Endometrium (tissue), 2 donors: ENCODE measurements at regions not wholly inside any gene's neighbourhood (a gene's known extent, or its start where the extent isn't known, plus 50 kb on each side); places are given as distances from the start of the nearest gene placed in this dataset.
"Not testable (repeated sequence)": the region's sequence is repeated elsewhere in the genome, so short reads cannot be mapped to it uniquely, and the experiment has no call there.

ENCODE experiments used
- FAIRE-seq: peaks from 2 replicates; lab custom pipeline; 2012; peaks lifted over from hg19 to GRCh38; lab: Jason Lieb, UNC
- donor health status: control.
- donor health status: control.

DNA sequence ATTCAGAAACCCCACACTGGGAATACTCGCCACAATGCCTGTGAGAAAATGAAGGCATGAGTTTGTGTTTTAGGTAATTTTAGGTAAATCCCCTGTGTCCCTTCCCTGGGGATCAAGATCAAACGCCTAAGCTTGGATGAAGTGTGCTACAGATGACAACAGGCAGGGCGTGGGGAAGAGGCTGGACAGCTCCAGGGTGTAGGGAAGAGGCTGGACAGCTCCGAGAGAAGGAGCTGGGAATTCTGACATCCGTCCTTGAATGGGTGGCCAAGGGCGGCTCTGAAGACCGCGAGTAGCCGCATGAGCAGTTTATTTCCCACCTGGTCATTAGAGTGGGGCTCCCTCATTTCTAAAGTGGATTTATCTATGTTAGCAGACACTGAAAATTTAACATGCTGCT is 109.7 kb downstream of the RAMP3 start:
- FAIRE-seq = no peak

DNA sequence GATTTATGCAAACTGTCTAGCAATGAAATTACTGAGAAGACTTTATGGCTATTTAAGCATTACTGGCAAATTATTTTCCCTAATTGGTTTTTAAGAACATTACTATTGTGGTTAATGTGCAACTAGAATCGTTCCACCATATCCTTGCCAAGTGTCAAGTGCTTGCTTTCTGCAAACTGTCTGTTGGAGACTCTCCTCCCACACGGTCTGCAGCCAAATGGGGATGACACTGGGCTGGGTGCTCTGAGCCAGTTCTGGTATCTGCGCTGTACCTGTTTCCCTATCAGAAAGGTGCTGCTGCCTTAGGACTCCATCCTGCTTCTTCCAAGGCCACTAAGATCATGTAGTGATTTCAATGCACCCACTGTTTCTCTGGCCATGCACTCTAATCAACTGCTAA is 110.4 kb downstream of the RAMP3 start:
- FAIRE-seq = no peak

DNA sequence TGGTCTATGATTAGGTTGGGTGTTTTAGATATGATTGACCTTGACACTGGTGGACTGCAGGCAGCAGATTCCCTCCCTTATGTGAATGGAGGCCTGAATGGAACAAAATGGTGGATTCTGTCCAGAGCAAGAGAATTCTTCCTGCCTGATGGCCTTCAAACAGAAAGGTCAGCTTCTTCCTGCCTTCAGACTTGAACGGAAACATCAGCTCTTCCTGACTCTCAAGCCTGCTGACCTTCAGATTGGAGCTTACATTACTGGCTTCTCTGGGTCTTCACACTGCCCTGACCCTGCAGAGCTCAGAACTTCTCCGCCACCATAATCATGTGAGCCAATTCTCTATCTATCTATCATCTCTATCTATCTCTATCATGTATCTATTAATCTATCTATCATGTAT is 111.6 kb downstream of the RAMP3 start:
- FAIRE-seq = no peak

DNA sequence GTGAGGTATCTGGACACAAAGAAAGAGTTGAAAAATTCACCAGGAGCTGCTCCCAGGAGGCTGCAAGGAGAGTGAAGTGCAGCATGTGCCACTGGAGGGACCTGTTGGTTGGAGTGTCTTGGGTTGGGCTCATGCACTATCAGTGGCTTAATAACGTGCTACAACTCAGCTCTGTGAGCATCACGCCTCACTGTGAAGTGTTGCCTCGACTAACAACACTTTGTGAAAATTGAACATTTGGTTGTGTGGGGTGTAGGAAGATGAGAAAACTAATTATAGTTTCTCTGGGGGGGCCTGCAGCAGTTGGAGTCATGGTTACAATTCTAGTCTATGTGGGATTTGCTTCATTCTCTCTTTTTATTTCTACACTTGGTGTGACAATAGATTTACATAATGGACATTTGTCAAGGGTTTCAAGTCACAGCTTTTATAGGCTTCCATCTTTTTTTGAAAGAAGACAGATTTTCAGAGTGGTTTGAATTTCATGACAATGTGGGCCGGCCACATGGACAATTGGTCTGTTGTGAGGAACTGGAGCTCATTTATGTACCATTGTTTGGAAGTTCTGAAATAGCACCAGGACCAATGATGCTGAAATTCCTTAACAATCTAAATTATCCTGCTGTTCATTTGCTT is 121.3 kb downstream of the RAMP3 start:
- FAIRE-seq = no peak

DNA sequence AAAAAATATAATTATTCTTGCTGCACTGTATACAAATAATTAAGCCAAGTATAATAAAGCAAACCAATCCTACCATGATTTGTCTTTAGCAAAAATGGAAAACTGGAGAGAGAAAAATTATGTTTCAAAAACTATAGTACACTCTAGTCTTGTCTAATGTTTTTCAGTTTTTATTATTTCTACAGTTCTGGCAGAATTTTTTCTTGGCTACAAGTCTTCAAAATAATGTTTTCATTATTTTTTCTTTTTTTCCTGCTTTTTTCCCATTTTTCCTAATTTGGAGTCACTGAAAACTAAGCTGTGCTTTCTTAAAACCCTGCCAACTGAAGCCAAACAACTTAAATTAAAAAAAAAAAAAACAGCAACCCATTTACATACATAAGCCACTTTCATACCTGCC is 132.0 kb downstream of the RAMP3 start:
- not testable (repeated sequence) for FAIRE-seq

DNA sequence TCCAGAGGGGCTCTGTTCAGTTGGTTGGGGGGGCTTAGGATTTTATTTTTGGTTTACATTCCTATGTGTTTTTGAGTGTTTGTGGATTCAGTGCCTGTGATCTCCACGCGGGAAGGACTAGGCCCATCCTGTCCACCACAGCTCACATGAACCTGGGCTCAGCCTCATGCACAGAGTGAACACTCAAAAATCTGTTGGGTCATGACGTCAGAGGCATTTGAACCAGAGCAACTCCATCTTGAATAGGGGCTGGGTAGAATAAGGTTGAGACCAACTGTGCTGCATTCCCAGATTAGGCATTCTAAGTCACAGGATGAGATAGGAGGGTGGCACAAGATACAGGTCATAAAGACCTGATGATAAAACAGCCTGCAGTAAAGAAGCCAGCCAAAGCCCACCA is 133.3 kb downstream of the RAMP3 start:
- FAIRE-seq = no peak

DNA sequence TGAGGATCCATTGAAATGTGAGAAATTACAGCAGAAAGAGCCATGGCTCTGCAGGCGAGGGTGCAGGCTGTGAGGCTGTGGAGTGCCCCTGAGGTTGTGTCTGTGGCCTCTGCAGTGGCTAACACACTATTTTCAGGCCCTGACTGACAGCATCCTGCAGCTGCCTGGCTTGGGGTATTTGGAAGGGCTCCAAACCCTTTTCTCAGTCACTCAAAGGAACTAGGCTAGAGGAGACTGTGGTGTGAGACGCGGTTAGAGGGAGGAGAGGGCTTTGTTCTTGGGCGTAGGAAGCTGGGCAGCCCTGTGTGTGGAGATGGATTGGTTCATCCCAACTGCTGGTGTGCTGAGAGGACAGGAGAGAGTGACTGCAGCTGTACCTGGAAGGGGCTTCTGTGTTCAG is 134.9 kb downstream of the RAMP3 start:
- FAIRE-seq = no peak

DNA sequence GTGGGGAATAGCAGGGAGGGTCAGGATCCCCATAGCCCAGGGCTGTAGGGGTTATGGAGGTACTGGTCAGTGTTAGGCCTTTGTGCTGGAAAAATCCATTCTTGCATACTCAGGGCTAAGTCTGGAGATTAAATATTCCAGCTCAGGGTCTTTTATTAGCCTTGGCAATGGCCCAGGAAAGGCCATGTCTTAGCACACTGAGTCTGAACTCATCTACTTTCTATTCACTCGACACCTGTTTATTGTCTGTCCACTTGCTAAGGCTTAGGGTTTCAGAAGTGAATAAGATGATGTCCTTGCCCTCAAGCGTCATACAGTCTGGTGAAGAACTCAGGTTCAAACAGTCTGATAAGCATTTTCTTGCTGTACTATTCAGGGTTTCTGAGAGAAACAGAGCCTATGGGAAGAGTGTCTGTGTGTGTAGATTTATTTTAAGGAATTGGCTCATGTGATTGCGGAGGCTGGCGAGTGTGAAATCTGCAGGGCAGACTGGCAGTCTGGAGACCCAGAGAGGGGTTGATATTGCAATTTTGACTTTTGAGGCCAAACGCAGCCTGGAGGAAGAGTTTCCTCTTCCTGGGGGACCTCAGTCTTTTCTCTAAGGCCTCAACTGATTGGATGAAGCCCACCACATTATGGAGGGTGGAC is 135.8 kb downstream of the RAMP3 start:
- FAIRE-seq = no peak

DNA sequence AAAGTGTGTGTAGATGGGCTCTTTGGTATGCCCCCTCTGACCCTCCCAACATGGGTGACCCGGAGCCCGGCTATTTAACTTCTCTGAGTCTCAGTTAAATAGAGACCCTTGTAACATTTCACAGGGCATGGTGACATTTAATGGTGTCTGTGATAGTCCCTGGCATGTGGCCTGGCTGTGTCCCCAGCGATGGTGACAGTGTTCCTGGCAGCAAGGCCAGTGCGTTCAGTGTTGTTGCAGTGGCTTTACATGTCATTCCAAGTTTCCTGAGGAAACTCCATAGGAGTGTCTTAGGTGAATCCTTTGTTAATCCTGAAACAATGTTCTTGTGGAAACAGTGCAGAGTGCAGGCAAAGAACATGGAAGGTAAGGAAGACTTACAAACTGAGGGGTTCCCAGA is 137.0 kb downstream of the RAMP3 start:
- FAIRE-seq = no peak

DNA sequence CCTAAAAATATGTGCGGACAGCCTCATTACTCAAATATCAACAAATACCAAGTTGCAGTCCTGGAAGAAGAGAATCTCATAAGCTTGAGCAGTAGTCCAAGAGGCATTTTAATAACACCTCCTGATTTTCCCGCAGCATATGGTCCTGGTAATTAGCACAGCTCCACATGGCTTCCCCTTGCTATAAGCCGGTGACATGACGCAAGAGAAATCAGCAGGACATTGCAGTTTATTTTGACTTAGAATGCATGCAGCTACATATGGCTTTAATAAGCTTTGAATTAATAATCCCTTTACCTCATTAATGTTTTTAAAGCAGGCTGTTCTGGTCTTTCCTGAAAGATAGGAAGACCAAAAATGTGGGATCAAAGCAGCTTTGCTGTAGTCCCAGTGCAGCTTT is 137.6 kb downstream of the RAMP3 start:
- no peak for FAIRE-seq

DNA sequence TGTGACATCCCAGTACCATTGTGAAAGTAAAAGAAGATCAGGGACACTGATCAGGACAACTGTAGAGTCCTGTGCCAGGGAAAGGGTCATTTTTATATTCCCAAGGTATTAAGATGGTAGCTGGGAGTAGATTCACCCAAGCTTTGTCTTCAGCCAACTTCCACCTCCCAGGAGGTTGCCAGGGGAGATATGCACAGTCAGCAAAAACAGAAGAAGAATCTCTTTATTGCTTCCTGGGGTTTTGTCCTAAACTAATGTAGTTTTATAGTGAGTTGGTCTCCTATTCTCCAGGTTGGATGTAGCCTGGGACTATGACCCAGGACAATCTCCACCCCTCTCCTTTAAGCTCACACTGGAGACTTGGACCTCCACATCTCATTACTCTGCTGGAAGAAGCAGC is 139.2 kb downstream of the RAMP3 start:
- FAIRE-seq = no peak

DNA sequence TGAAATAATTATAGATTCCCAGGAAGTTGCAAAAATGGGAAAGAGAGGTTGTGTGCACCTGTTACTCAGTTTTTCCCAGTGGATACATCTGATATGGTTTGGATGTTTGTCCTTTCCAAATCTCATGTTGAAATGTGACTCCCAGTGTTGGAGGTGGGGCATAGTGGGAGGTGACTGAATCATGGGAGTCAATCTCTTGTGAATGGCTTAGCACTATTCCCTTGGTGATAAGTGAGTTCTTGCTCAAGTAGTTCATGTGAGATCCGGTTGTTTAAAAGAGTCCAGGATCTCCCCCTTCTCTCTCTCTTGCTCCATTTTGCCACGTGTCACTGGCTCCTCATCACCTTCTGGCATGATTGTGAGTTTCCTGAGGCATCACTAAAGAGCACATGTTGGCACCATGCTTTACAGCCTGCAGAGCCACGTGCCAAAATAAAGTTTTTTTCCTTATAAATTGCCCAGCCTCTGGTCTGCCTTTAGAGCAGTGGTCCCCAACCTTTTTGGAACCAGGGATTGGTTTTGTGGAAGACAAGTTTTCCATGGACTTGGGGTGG is 149.2 kb downstream of the RAMP3 start:
- no peak for FAIRE-seq

DNA sequence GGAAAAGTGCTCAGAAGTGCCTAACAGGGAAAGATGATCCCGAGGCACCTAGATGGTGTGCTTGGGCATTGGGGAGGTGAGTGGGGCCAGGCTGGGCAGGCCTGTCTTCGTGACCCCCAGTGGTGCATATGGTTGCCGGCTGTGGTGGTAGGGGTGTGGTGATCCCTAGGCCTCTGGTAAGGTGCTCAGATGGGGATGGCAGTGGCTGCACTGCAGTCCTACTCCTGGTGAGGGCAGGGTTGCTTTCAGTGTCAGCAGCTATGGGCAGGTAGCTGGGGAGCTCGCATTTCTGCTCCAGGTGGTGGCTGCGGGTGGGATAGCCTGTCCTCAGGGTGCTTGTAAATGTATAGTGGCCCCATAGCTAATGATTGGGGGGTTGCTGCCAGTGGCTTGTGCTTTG is 154.0 kb downstream of the RAMP3 start:
- FAIRE-seq = no peak

DNA sequence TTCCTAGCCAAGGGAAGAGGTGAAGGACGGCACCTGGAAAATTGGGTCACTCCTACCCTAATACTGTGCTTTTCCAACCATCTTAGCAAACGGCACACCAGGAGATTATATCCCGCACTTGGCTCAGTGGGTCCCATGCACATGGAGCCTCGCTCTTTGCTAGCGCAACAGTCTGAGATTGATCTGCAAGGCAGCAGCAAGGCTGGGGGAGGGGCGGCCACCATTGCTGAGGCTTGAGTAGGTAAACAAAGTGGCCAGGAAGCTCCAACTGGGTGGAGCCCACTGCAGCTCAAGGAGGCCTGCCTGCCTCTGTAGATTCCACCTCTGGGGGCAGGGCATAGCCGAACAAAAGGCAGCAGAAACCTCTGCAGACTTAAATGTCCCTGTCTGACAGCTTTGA is 157.9 kb downstream of the RAMP3 start:
- not testable (repeated sequence) for FAIRE-seq

DNA sequence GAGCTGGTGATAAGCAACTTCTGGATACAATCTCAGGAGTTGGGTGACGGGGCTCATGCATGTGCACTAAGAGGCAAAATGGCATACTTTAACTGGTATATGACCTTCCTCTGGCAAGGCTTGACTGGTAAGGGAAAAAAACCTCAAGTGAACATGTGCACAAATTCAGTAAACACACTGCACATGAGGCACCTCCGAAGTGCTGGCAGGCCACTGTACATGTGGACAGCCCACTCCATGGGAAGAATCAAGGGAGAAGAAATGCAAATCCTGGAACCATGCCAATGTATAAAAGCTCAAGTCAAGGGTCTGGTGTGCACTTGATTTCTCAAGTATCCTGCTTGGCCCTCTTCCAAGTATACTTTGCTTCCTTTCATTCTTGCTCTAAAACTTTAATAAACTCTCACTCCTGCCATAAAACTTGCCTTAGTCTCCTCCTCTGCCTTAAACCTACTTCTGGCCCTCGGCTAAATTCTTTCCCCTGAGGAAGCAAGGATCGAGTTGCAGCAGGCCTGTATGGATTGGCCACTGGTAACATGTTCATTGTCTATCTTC is 167.2 kb downstream of the RAMP3 start:
- no peak for FAIRE-seq

DNA sequence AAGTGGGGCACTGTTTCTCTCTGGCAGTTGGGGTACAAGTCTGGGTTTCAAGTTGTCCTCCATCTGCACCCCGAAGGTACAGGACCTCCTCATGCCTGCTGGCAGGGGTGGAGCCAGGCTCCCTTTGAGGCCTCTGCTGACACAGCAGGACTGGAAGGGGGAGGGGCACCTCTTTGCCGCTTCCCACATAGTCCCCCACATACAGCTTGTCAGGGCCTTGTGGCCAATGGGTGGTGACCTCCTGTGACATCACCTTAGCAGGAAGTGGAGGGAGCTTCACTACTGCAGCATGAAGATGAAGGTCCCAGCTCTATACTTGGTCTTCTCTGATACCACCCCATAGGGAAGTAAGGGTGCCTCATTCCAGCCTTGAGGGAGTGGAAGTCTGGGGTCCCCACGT is 167.8 kb downstream of the RAMP3 start:
- no peak for FAIRE-seq

DNA sequence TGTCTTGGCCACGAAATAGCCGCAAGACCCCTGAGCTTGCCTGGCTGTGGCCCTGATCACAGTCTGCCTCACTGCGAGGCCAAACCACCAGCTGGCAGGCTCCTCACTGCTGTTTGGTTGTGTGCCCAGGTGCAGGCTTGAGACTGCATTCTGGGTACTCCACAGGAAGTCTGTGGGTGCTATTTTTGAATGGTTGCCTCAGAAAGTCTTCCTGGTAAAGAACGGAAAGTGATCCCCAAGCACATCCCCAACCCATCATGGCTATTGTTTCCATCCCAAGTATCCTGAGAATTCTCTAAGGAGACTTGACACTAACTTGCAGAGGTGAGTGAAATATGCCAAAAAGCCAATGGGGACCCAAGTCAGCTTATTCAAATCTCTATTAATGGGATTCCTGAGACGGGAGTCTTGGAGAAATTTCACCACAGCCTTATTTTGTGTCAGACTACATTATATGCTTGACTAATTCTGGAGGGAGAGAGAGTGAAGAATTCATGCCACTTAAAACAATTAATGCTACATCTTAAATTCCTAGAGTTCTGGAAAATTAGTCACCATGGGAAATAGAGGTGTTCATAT is 170.9 kb downstream of the RAMP3 start:
- no peak for FAIRE-seq

DNA sequence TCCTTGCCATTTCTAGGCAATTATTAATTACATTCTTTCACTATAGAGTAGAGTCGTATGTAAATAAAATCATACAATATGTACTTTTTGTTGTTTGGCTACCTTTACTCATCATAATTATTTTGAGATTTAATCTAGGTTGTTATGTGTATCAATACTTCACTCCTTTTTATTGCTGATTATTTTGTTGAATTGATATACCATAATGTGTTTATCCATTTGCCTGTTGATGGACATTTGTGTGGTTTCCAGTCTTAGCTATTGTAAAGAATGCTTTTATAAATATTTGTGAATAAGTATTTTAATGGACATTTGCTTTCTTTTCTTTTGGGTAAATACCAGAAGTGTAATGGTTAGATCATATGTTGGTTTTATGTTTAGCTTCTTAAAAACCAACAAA is 174.0 kb downstream of the RAMP3 start:
- FAIRE-seq = no peak

DNA sequence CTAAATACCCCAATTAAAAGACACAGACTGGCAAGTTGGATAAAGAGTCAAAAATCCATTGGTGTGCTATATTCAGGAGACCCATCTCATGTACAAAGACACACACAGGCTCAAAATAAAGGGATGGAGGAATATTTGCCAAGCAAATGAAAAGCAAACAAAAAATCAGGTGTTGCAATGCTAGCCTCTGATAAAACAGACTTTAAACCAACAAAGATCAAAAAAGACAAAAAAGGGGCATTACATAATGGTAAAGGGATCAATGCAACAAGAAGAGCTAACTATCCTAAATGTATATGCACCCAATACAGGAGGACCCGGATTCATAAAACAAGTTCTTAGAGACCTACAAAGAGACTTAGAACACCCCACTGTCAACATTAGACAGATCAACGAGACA is 177.4 kb downstream of the RAMP3 start:
- not testable (repeated sequence) for FAIRE-seq

DNA sequence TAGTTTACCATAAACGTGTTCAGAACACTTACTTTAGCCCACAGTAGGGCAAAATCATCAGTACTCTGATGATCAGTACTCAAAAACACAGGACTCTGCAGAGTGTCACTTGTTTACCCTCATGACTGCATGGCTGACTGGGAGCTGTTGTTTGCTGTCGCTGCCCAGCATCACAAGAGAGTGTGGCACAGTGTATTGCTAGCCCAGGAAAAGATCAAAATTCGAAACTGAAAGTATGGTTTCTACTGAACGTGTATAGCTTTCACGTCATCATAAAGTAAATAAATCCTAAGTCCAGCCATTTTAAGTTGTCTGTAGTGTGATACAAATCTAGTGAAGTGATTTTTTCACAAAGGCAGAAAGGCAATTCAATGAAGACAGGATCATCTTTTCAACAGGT is 184.6 kb downstream of the RAMP3 start:
- FAIRE-seq = no peak

DNA sequence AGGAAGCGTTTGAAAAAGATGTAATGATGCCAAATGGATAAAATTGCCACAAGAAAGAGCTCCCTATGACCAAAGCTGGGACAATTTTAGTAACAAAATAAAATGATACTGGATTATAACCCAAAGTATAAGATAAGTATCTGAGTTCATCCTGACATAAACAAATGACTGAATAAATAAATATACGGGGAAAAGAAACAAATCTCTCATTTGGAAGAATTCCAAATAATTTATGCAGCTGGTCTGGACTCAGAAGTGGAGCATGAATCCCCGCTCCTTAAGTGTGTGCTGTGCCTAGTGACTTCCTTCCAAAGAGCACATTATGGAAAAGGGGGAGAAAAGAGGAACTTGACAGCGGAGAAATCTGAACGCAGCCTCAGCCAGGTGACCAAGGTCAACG is 186.2 kb downstream of the RAMP3 start:
- FAIRE-seq = no peak

DNA sequence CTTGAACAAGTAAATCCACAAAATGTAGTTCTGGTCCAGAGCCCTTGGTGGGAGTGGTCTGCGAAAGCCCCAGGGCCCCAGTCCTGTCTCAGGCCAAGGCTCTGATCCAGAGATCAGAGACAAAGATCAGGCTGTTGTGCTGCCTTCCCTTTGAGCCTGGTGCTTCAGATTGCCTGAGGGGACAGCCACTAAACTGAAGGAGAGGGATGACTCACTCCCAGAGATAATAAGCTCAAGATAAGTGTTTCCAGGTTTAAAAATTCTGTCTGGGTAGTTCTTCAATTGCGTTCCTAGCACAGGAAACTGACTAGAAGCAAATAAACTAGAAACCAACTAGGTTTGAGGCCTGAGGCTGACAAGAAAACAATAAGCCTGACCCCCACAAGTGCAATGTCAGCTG is 190.2 kb downstream of the RAMP3 start:
- FAIRE-seq = no peak

DNA sequence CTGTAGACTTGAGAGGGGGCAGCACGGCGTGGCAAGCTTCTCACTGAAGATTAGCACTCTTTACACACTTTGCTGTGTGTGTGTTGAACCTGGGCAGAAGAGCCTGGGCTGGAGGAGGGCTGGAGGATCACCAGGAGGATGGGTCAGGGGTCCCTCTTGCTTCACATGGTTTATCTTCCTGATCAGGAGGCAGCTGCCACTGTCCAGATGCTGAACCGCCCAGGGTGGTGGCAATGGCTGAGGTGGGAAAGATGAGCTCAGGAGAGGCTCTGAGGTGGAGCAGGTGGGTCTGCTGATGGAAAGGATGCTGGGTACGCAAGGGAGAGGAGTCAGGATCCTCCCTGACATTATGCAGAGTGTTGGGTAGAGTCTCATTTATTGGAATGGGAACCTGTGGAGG is 191.5 kb downstream of the RAMP3 start:
- FAIRE-seq = no peak
